ENCODE measurements at regions not wholly inside any gene's neighbourhood (a gene's known extent, or its start where the extent isn't known, plus 50 kb on each side); places are given as distances from the start of the nearest gene placed in this dataset.

DNA sequence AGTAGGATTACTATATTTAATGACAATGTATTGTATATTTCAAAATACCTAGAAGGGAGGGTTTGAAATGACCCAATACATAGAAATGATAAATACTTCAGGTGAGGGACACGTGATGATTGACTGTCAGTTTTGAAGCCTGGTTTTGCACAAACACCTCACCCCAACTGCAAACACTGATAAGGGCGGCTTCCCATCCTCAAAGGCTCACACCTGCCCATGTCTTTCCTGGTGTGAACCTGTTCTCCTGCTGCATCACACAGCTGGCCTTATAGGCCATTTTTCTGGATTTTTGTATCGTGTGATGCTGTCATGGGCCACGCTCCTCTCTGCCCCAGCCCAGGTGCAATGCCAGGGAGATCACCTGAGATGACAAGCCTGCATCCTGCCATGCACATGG is 166.5 kb upstream of the NCK2 start:
- TF ChIP-seq EZH2phosphoT487 (IDR thresholded peaks at IDR 0.05; ENCODE audit: insufficient read depth, low read depth) (no peak), EZH2 (IDR thresholded peaks at IDR 0.05; ENCODE audit: insufficient read depth, poor library complexity, severe bottlenecking) (no peak)
